ENCODE measurements at regions not wholly inside any gene's neighbourhood (a gene's known extent, or its start where the extent isn't known, plus 50 kb on each side); places are given as distances from the start of the nearest gene placed in this dataset.

DNA sequence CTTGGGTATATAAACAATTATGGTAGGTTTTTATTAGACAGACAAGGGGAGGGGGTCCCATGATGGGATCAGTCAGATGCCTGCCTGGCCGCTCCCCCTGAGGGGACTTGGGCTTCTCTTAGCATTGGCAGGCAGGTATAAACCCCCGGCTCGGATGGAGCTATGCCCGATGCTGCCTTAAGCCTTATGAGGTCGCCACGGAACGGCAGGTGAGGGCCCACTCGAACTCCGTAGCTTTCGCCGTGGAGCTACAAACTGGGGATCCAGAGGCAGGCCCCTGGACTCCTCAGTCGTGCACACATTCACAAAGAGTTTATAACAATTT, 148.8 kb downstream of the TRIM27 start:
- Mint-ChIP-seq H3K27ac (no peak overlapping the region), H3K4me1 (peaks cover 5% of the 10 kb centered on the region), H3K4me3 (peak overlapping the region in 2 of 3 experiments; percentile 52 to 79), H3K36me3 (ENCODE audit: low read depth) (no peaks in the 10 kb centered on the region), H3K27me3 (ENCODE audit: low read depth) (peaks cover 99% of the 10 kb centered on the region), H3K9me3 (peaks cover 15% of the 10 kb centered on the region)
- TF ChIP-seq CTCF (IDR thresholded peaks at IDR 0.05; ENCODE audit: unreplicated experiment in 3 of 3): no peak

- H3K27me3 Mint-ChIP-seq (ENCODE audit: low read depth): peaks cover 99% of the 10 kb centered on the region
- H3K9me3 Mint-ChIP-seq: peaks cover 15% of the 10 kb centered on the region
- peak overlapping the region in 2 of 3 experiments; percentile 52 to 79 for H3K4me3 Mint-ChIP-seq
- TF ChIP-seq CTCF (IDR thresholded peaks at IDR 0.05; ENCODE audit: unreplicated experiment in 3 of 3): no peak
- H3K36me3 Mint-ChIP-seq (ENCODE audit: low read depth): no peaks in the 10 kb centered on the region
- peaks cover 5% of the 10 kb centered on the region for H3K4me1 Mint-ChIP-seq
- no peak overlapping the region for H3K27ac Mint-ChIP-seq
Measured at GRCh38 chr6:28775405-28776129, 148.2 kb downstream of the TRIM27 start.

- no peak for TF ChIP-seq CTCF (IDR thresholded peaks at IDR 0.05; ENCODE audit: unreplicated experiment in 3 of 3)
- H3K36me3 Mint-ChIP-seq (ENCODE audit: low read depth): no peaks in the 10 kb centered on the region
- peaks cover 99% of the 10 kb centered on the region for H3K27me3 Mint-ChIP-seq (ENCODE audit: low read depth)
- no peak overlapping the region for H3K27ac Mint-ChIP-seq
- H3K4me3 Mint-ChIP-seq: peak overlapping the region; percentile 6 to 79 (median 15)
- peaks cover 19% of the 10 kb centered on the region for H3K9me3 Mint-ChIP-seq
- peaks cover 5% of the 10 kb centered on the region for H3K4me1 Mint-ChIP-seq
Measured at GRCh38 chr6:28776269-28777146, 147.3 kb downstream of the TRIM27 start.

DNA sequence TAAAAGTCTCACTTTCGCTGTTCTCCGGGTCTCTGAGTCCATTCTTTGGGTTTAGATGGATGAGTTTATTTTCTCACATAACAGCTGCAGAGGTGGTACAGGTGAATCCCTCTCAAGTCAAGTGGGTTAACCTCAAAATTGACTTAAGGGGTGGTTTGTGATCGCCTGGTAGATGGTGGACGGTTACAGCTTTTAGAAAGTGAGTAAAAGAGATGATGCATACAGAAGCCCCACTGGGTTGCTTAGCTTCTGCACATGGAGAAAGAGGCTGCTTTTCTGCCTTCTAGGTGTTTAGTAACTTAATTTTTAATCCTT, 146.7 kb downstream of the TRIM27 start:
- Mint-ChIP-seq H3K4me1 (peaks cover 5% of the 10 kb centered on the region), H3K27me3 (ENCODE audit: low read depth) (peaks cover 99% of the 10 kb centered on the region), H3K4me3 (no peak overlapping the region), H3K36me3 (ENCODE audit: low read depth) (no peaks in the 10 kb centered on the region), H3K27ac (no peak overlapping the region), H3K9me3 (peaks cover 19% of the 10 kb centered on the region)
- TF ChIP-seq CTCF (IDR thresholded peaks at IDR 0.05; ENCODE audit: unreplicated experiment in 3 of 3): no peak

DNA sequence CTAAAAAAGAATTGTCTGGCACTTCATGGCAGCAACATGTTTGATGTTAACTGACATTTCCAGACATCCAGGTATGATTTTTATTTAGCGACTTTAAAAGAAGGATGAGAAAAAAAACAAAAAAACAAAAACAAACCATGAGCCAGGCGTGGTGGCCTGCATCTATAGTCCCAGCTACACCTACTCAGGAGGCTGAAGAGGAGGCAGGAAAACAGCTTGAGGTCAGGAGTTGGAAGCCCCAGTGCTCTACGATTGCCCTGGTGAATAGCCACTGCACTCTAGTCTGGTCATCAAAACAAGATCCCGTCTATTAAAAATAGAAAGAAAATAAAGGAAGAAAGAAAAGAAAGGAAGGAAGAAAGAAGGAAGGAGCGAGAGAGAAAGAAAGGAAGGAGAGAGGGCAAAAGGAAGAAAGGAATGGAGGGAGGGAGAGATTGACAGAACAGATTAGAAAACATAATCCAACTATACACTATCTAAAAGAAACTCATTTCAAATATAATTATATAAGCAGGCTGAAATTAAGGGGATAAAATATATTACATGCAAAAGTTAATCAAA, 141.6 kb downstream of the TRIM27 start:
- no peak overlapping the region for H3K27ac Mint-ChIP-seq

More for the DNA sequence above, 141.6 kb downstream of the TRIM27 start:
- TF ChIP-seq CTCF (IDR thresholded peaks at IDR 0.05; ENCODE audit: unreplicated experiment in 3 of 3): no peak
- H3K4me1 Mint-ChIP-seq: no peaks in the 10 kb centered on the region
- H3K4me3 Mint-ChIP-seq: no peak overlapping the region
- H3K27me3 Mint-ChIP-seq (ENCODE audit: low read depth): peaks cover 99% of the 10 kb centered on the region
- H3K36me3 Mint-ChIP-seq (ENCODE audit: low read depth): no peaks in the 10 kb centered on the region
- H3K9me3 Mint-ChIP-seq: peaks cover 16% of the 10 kb centered on the region
